HTR-8/SVneo (cell line): ENCODE measurements at regions not wholly inside any gene's neighbourhood (a gene's known extent, or its start where the extent isn't known, plus 50 kb on each side); places are given as distances from the start of the nearest gene placed in this dataset.
"Not testable (repeated sequence)": the region's sequence is repeated elsewhere in the genome, so short reads cannot be mapped to it uniquely, and the experiment has no call there.

ENCODE experiments used
- DNase-seq: peaks from one replicate; pipeline ENCODE4 v3.0.0; 2011; ENCODE audit warnings: low spot score, mixed read lengths; ENCODE audit not compliant: insufficient read length
- FAIRE-seq: peaks from 2 replicates; lab custom pipeline; 2011; peaks lifted over from hg19 to GRCh38; lab: Jason Lieb, UNC

GRCh38 chr21:17368748-17369363, 144.0 kb upstream of the CXADR start:
- FAIRE-seq, result no peak
- DNase-seq, result no peak

- no peak for DNase-seq
- no peak for FAIRE-seq
Observed at GRCh38 chr21:17370263-17370662, 142.6 kb upstream of the CXADR start.

- FAIRE-seq, result no peak
- DNase-seq, result no peak
Observed at GRCh38 chr21:17370916-17371315, 141.9 kb upstream of the CXADR start.

- FAIRE-seq, result no peak
- DNase-seq, result peak; percentile 29
Observed at GRCh38 chr21:17371450-17371849, 141.4 kb upstream of the CXADR start.

- DNase-seq, result no peak
- no peak for FAIRE-seq
Observed at GRCh38 chr21:17372200-17372599, 140.6 kb upstream of the CXADR start.

GRCh38 chr21:17386498-17386897, 126.3 kb upstream of the CXADR start:
- DNase-seq (no peak), FAIRE-seq (no peak)

GRCh38 chr21:17387030-17387617, 125.7 kb upstream of the CXADR start:
- peak; percentile 57 for DNase-seq
- no peak for FAIRE-seq

GRCh38 chr21:17388226-17388625, 124.6 kb upstream of the CXADR start:
- DNase-seq, result no peak
- FAIRE-seq, result peak; percentile 28

GRCh38 chr21:17389311-17389710, 123.5 kb upstream of the CXADR start:
- DNase-seq (no peak), FAIRE-seq (no peak)

- DNase-seq (no peak), FAIRE-seq (no peak)
Observed at GRCh38 chr21:17390569-17390968, 122.3 kb upstream of the CXADR start.

- no peak for DNase-seq
- FAIRE-seq, result no peak
Observed at GRCh38 chr21:17391811-17392340, 121.0 kb upstream of the CXADR start.

- DNase-seq (no peak), FAIRE-seq (no peak)
Observed at GRCh38 chr21:17393413-17393812, 119.4 kb upstream of the CXADR start.

GRCh38 chr21:17396948-17397347, 115.9 kb upstream of the CXADR start:
- no peak for DNase-seq
- peak; percentile 51 for FAIRE-seq

GRCh38 chr21:17397703-17398102, 115.1 kb upstream of the CXADR start:
- FAIRE-seq (no peak), DNase-seq (no peak)

- FAIRE-seq, DNase-seq: not testable (repeated sequence)
Observed at GRCh38 chr21:17398954-17399353, 113.9 kb upstream of the CXADR start.

- FAIRE-seq, result no peak
- DNase-seq, result no peak
Observed at GRCh38 chr21:17402937-17403336, 109.9 kb upstream of the CXADR start.

GRCh38 chr21:17406202-17406601, 106.6 kb upstream of the CXADR start:
- DNase-seq (no peak), FAIRE-seq (no peak)

GRCh38 chr21:17414766-17415165, 98.1 kb upstream of the CXADR start:
- FAIRE-seq (no peak), DNase-seq (no peak)

- no peak for FAIRE-seq
- DNase-seq, result no peak
Observed at GRCh38 chr21:17416139-17416538, 96.7 kb upstream of the CXADR start.

- DNase-seq, result no peak
- FAIRE-seq, result no peak
Observed at GRCh38 chr21:17422931-17423330, 89.9 kb upstream of the CXADR start.

- no peak for FAIRE-seq
- no peak for DNase-seq
Observed at GRCh38 chr21:17427157-17427556, 85.7 kb upstream of the CXADR start.
